GM13976 (cell line): ENCODE measurements at regions not wholly inside any gene's neighbourhood (a gene's known extent, or its start where the extent isn't known, plus 50 kb on each side); places are given as distances from the start of the nearest gene placed in this dataset.

Source experiments
- DNase-seq: peaks from one replicate; pipeline ENCODE4 v3.0.0; 2012; ENCODE audit warnings: low spot score
- in situ Hi-C: fragments of 300-500 bp; cut with MboI; formaldehyde crosslinking; loops from one replicate; pipeline ENCODE4 v1.12.0; 2022; ENCODE audit warnings: low sequenced_read_pairs, mixed read lengths, inconsistent platforms; ENCODE audit not compliant: unreplicated experiment
- TF ChIP-seq, protein P1 (sequence below): IDR thresholded peaks from 2 replicates; pipeline ENCODE4 v1.5.1; 2012; ENCODE audit warnings: borderline replicate concordance, mild to moderate bottlenecking; ENCODE audit not compliant: insufficient read depth; ENCODE audit errors: extremely low read depth, missing control alignments, control extremely low read depth

GRCh38 chr3:73695841-73696240, 71.1 kb upstream of the PDZRN3 start:
- in situ Hi-C loops: no loop called here
- TF ChIP-seq, protein P1, sequence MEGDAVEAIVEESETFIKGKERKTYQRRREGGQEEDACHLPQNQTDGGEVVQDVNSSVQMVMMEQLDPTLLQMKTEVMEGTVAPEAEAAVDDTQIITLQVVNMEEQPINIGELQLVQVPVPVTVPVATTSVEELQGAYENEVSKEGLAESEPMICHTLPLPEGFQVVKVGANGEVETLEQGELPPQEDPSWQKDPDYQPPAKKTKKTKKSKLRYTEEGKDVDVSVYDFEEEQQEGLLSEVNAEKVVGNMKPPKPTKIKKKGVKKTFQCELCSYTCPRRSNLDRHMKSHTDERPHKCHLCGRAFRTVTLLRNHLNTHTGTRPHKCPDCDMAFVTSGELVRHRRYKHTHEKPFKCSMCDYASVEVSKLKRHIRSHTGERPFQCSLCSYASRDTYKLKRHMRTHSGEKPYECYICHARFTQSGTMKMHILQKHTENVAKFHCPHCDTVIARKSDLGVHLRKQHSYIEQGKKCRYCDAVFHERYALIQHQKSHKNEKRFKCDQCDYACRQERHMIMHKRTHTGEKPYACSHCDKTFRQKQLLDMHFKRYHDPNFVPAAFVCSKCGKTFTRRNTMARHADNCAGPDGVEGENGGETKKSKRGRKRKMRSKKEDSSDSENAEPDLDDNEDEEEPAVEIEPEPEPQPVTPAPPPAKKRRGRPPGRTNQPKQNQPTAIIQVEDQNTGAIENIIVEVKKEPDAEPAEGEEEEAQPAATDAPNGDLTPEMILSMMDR: no peak

GRCh38 chr3:73694983-73695757, 70.4 kb upstream of the PDZRN3 start:
- DNase-seq: no peak
- in situ Hi-C loops: no loop called here
- TF ChIP-seq, protein P1: no peak

More at GRCh38 chr3:73695841-73696240, 71.1 kb upstream of the PDZRN3 start:
- DNase-seq: no peak

DNA sequence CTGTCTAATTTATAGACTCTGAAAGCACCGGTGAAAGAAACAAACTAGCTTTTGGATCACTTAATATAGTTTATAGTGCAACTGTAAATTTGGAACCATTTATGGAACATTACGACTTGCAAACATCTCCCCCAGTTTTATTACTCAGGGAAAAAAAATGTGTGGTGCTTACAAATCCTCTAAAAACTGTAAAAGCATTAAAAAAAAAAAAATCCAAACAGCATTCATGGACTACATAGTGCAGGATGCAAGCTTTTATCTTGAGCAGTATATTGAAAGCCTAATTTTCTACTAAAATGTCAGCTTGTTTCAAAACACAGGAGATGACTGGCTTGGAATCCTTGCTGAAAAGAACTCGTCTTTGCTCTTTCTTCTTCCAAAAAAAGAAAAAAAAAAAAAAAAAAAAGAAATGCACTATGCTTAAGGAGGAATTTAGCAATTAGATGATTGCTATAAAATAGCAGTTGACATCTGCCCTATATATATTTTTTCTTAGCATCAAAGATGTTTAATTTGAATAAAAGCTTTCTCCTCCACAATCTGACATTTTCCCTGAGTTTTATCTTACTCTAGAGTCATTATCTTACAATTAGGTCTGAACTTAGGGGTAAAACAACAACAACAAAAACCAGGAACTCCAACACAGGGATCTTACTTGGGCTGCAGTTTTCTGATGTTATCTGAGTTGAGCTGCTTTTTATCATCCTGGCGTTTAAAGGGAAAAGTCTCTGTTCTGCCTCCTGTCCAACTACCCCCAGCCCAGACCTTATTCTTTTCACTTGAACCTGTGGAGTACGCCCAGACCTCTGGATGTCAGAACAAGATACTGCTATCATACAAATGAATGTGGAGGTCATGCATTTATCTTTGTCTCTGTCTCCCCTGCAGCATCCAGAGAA, 62.6 kb upstream of the PDZRN3 start:
- in situ Hi-C loops: no loop called here
- no peak for DNase-seq
- TF ChIP-seq, protein P1: no peak

DNA sequence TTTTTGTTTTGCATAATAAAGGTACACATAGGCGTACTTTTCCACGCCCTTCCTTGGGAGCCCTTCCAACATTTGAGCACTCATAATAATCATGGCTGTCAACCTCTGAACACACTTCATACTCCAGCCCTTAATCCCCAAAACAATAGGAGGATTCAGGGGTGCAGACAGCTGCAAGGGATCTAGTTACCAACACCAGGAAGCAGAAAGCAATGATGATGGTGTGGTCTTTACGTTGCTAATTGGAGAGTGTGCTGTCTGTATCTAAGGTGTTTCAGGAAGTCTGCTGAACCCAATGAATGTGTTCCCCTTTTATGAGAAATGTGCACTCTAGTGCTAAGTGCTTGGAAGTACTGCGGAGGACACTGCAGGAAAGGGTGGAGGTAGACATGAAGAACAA, 60.3 kb upstream of the PDZRN3 start:
- TF ChIP-seq, protein P1: no peak
- DNase-seq: no peak
- in situ Hi-C loops: no loop called here

- TF ChIP-seq, protein P1: no peak
- in situ Hi-C loops: no loop called here
- DNase-seq: no peak
Observed at GRCh38 chr3:73683706-73684105, 59.0 kb upstream of the PDZRN3 start.

DNA sequence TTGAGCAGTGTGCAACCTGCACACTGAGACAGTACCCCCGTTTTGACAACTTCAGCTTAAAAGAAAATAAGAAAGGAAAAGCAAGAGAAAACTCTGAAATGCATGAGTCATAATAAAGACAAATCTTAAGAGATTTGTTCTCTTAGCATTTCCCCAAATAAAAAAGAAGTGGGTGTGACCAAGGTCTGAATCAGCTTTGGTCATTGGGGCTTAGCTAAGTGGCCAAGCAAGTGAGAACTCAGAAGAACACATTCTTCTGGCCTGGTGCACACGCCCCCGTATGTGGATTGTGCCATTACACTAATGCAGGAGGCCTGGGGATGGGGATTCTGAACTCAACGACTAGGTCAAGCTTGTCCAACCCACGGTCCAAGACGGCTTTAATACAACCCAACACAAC, 56.9 kb upstream of the PDZRN3 start:
- TF ChIP-seq, protein P1: no peak
- in situ Hi-C loops: no loop called here
- no peak for DNase-seq
